ENCODE measurements at regions not wholly inside any gene's neighbourhood (a gene's known extent, or its start where the extent isn't known, plus 50 kb on each side); places are given as distances from the start of the nearest gene placed in this dataset.

GRCh38 chr13:76715621-76716020, 170.6 kb downstream of the KCTD12 start:
- H3K4me1 ChIP-seq (ENCODE audit: control insufficient read depth in 4 of 4, insufficient read depth in 4 of 4, low read length in 3 of 4), result no peaks in the 10 kb centered on the region
- 79% methylated on average over 5 of the region's 5 CpGs for WGBS
- H3K36me3 ChIP-seq (ENCODE audit: control insufficient read depth in 4 of 4, insufficient read depth in 3 of 4, low read depth in 1 of 4, low read length in 3 of 4), result no peaks in the 10 kb centered on the region
- H3K27me3 ChIP-seq (ENCODE audit: control insufficient read depth in 4 of 4, insufficient read depth in 4 of 4, low read length in 3 of 4), result no peaks in the 10 kb centered on the region
- no peak overlapping the region for H3K27ac ChIP-seq (ENCODE audit: low read depth in 1 of 2, low read length in 2 of 2)
- H3K9ac ChIP-seq (ENCODE audit: low read depth in 1 of 2, low read length in 2 of 2), result no peak overlapping the region
- no peaks in the 10 kb centered on the region for H3K9me3 ChIP-seq (ENCODE audit: control insufficient read depth in 4 of 4, low read length in 3 of 4)
- DNase-seq (ENCODE audit: low spot score), result no peak
- TF ChIP-seq EGR1 (IDR thresholded peaks at IDR 0.05; ENCODE audit: low read depth in 2 of 2) (no peak), HNF4A (conservative IDR thresholded peaks at IDR 0.05) (no peak), FOXA2 (IDR thresholded peaks at IDR 0.05) (no peak), JUND (IDR thresholded peaks at IDR 0.05) (no peak), ATF3 (IDR thresholded peaks at IDR 0.05) (no peak), HNF4G (IDR thresholded peaks at IDR 0.05) (no peak), YY1 (IDR thresholded peaks at IDR 0.05) (no peak), GABPA (IDR thresholded peaks at IDR 0.05 in 1 of 2, conservative IDR thresholded peaks at IDR 0.05 in 1 of 2) (no peak), CTCF (IDR thresholded peaks at IDR 0.05; ENCODE audit: low read depth, low read length, missing input control) (no peak), FOXA1 (IDR thresholded peaks at IDR 0.05) (no peak), ZBTB33 (IDR thresholded peaks at IDR 0.05) (no peak), TAF1 (conservative IDR thresholded peaks at IDR 0.05) (no peak), RXRA (IDR thresholded peaks at IDR 0.05) (no peak), RAD21 (IDR thresholded peaks at IDR 0.05) (no peak), MAX (IDR thresholded peaks at IDR 0.05) (no peak), SP1 (IDR thresholded peaks at IDR 0.05) (no peak), NR2F2 (IDR thresholded peaks at IDR 0.05) (no peak), REST (IDR thresholded peaks at IDR 0.05) (no peak)
- no peak overlapping the region for H3K4me3 ChIP-seq (ENCODE audit: low read depth in 1 of 3, low read length in 3 of 3)

Data from liver (tissue), 8 donors.